DOHH2 (cell line): ENCODE measurements at regions not wholly inside any gene's neighbourhood (a gene's known extent, or its start where the extent isn't known, plus 50 kb on each side); places are given as distances from the start of the nearest gene placed in this dataset.

Experiments
- H3F3A ChIP-seq: fragments of 200-600 bp; sonication (generic), shearing (Covaris generic); 2 replicates; pipeline ENCODE4 v1.6.0; 2016; ENCODE audit warnings: antibody characterized with exemption, mild to moderate bottlenecking; ENCODE audit not compliant: control insufficient read depth, insufficient read depth
- H3K27ac ChIP-seq: fragments of 200-600 bp; sonication (generic); 2 replicates; pipeline ENCODE4 v1.5.1; 2014; ENCODE audit warnings: low read depth, mild to moderate bottlenecking, low read length, moderate library complexity
- H3K27me3 ChIP-seq: fragments of 200-600 bp; sonication (generic); 2 replicates; pipeline ENCODE4 v1.6.1; 2014; ENCODE audit warnings: mild to moderate bottlenecking, low read length, mixed read lengths; ENCODE audit not compliant: control insufficient read depth
- H3K36me3 ChIP-seq: fragments of 200-600 bp; sonication (generic); 2 replicates; pipeline ENCODE4 v1.6.1; 2014; ENCODE audit warnings: mild to moderate bottlenecking, low read length, moderate library complexity, mixed read lengths; ENCODE audit not compliant: control insufficient read depth
- H3K4me1 ChIP-seq: fragments of 200-600 bp; sonication (generic); 2 replicates; pipeline ENCODE4 v1.6.1; 2014; ENCODE audit warnings: mild to moderate bottlenecking, low read length, mixed read lengths; ENCODE audit not compliant: control insufficient read depth
- H3K4me2 ChIP-seq: fragments of 200-600 bp; sonication (generic); 2 replicates; pipeline ENCODE4 v1.6.0; 2014; ENCODE audit warnings: mild to moderate bottlenecking, low read length, moderate library complexity
- H3K4me3 ChIP-seq: fragments of 200-600 bp; sonication (generic); 2 replicates; pipeline ENCODE4 v1.5.1; 2014; ENCODE audit warnings: mild to moderate bottlenecking, low read length, mixed read lengths
- H3K79me2 ChIP-seq: fragments of 200-600 bp; sonication (generic); 2 replicates; pipeline ENCODE4 v1.6.1; 2014; ENCODE audit warnings: mild to moderate bottlenecking, low read length, mixed read lengths; ENCODE audit not compliant: control insufficient read depth
- H3K9me2 ChIP-seq: fragments of 200-600 bp; sonication (generic); replicated peaks from 2 replicates; pipeline ENCODE4 v1.6.1; 2014; ENCODE audit warnings: mild to moderate bottlenecking, low read length, mixed read lengths; ENCODE audit not compliant: control insufficient read depth
- H3K9me3 ChIP-seq: fragments of 200-600 bp; sonication (generic); 2 replicates; pipeline ENCODE4 v1.6.1; 2014; ENCODE audit warnings: antibody characterized with exemption, low read length, mixed read lengths; ENCODE audit not compliant: control insufficient read depth, insufficient read depth
- H4K20me1 ChIP-seq: fragments of 200-600 bp; sonication (generic); 2 replicates; pipeline ENCODE4 v1.6.0; 2014; ENCODE audit warnings: low read depth, mild to moderate bottlenecking, antibody characterized with exemption, low read length, moderate library complexity; ENCODE audit not compliant: control insufficient read depth, insufficient read depth
- CTCF ChIP-seq: fragments of 200-600 bp; sonication (generic); IDR thresholded peaks from one replicate; pipeline ENCODE4 v1.5.1; 2014; ENCODE audit warnings: antibody characterized with exemption, mild to moderate bottlenecking, low read depth, low read length; ENCODE audit not compliant: poor library complexity, severe bottlenecking
- EZH2phosphoT487 ChIP-seq: fragments of 200-600 bp; sonication (generic); IDR thresholded peaks from 2 replicates; pipeline ENCODE4 v1.6.1; 2017; ENCODE audit warnings: borderline replicate concordance, mild to moderate bottlenecking, antibody characterized with exemption, low read length, moderate library complexity, mixed read lengths

GRCh38 chr3:161567577-161568361 is 71.2 kb downstream of the OTOL1 start:
- no peaks in the 10 kb centered on the region for H3K27me3 ChIP-seq
- no peaks in the 10 kb centered on the region for H3K4me1 ChIP-seq
- no peak overlapping the region for H3K27ac ChIP-seq
- no peak for TF ChIP-seq EZH2phosphoT487
- TF ChIP-seq CTCF = no peak
- no peaks in the 10 kb centered on the region for H4K20me1 ChIP-seq
- no peaks in the 10 kb centered on the region for H3K9me3 ChIP-seq
- H3K36me3 ChIP-seq = no peaks in the 10 kb centered on the region
- H3K4me2 ChIP-seq = no peak overlapping the region
- H3K79me2 ChIP-seq = no peaks in the 10 kb centered on the region
- H3K9me2 ChIP-seq = no peaks in the 10 kb centered on the region
- no peaks in the 10 kb centered on the region for H3F3A ChIP-seq
- no peak overlapping the region for H3K4me3 ChIP-seq

- Histone ChIP-seq H3K4me3 (no peak overlapping the region), H3K4me2 (no peak overlapping the region), H3K9me2 (no peaks in the 10 kb centered on the region), H3K79me2 (no peaks in the 10 kb centered on the region), H3K9me3 (no peaks in the 10 kb centered on the region), H3F3A (no peaks in the 10 kb centered on the region), H3K36me3 (no peaks in the 10 kb centered on the region), H3K27ac (no peak overlapping the region), H4K20me1 (no peaks in the 10 kb centered on the region), H3K27me3 (no peaks in the 10 kb centered on the region), H3K4me1 (no peaks in the 10 kb centered on the region)
- no peak for TF ChIP-seq CTCF
These were observed 72.1 kb downstream of the OTOL1 start for GRCh38 chr3:161568671-161569070.

GRCh38 chr3:161571951-161572350 is 75.3 kb downstream of the OTOL1 start:
- TF ChIP-seq EZH2phosphoT487 = no peak
- no peak for TF ChIP-seq CTCF
- Histone ChIP-seq H3K9me3 (no peaks in the 10 kb centered on the region), H4K20me1 (no peaks in the 10 kb centered on the region), H3K4me1 (no peaks in the 10 kb centered on the region), H3K9me2 (no peaks in the 10 kb centered on the region), H3K27me3 (no peaks in the 10 kb centered on the region), H3K27ac (no peak overlapping the region), H3K79me2 (no peaks in the 10 kb centered on the region), H3K4me3 (no peak overlapping the region), H3K4me2 (no peak overlapping the region), H3K36me3 (no peaks in the 10 kb centered on the region), H3F3A (no peaks in the 10 kb centered on the region)
